ENCODE measurements at regions not wholly inside any gene's neighbourhood (a gene's known extent, or its start where the extent isn't known, plus 50 kb on each side); places are given as distances from the start of the nearest gene placed in this dataset.
"Not testable (repeated sequence)": the region's sequence is repeated elsewhere in the genome, so short reads cannot be mapped to it uniquely, and the experiment has no call there.

GRCh38 chr5:75869891-75870290 lies 152.7 kb upstream of the POC5 start:
- CTCF ChIA-PET, result no interaction called here
- intact Hi-C loops (cut with micrococcal nuclease), result no loop called here
- Mint-ChIP-seq H3K4me1 (no peaks in the 10 kb centered on the region), H3K4me3 (no peak overlapping the region), H3K27me3 (peaks cover under 1 to 44% (median 37%) of the 10 kb centered on the region in 5 donors), H3K9me3 (peaks cover 0 to 8% (median 1%) of the 10 kb centered on the region in 11 donors), H3K36me3 (no peaks in the 10 kb centered on the region), H3K27ac (no peak overlapping the region)
- no peaks in the 10 kb centered on the region for H3K9me3 ChIP-seq (ENCODE audit: control insufficient read depth in 2 of 3, low read length in 3 of 3)
- no peak overlapping the region for H3K27ac ChIP-seq (ENCODE audit: low read depth, low read length)
- ATAC-seq, result no peak
- POLR2A ChIA-PET, result no interaction called here
- no peak overlapping the region for H3K4me3 ChIP-seq (ENCODE audit: low read length)
- no peaks in the 10 kb centered on the region for H3K27me3 ChIP-seq (ENCODE audit: control insufficient read depth in 2 of 2, insufficient read depth in 2 of 2, low read length in 2 of 2)
- H3K4me1 ChIP-seq (ENCODE audit: control insufficient read depth in 2 of 2, insufficient read depth in 2 of 2, low read length in 2 of 2), result no peaks in the 10 kb centered on the region
- no peak for DNase-seq
- H3K36me3 ChIP-seq (ENCODE audit: control insufficient read depth in 2 of 3, insufficient read depth in 3 of 3, low read length in 3 of 3), result no peaks in the 10 kb centered on the region

GRCh38 chr5:75862872-75863271 lies 145.6 kb upstream of the POC5 start:
- H3K27me3 Mint-ChIP-seq, result peaks cover 8 to 46% (median 41%) of the 10 kb centered on the region in 5 donors
- H3K36me3 Mint-ChIP-seq, result no peaks in the 10 kb centered on the region
- H3K4me3 Mint-ChIP-seq, result no peak overlapping the region
- no peaks in the 10 kb centered on the region for H3K4me1 Mint-ChIP-seq
- no peak for ATAC-seq
- no peak for DNase-seq
- Histone ChIP-seq H3K27ac (ENCODE audit: low read depth, low read length) (no peak overlapping the region), H3K4me1 (ENCODE audit: control insufficient read depth in 2 of 2, insufficient read depth in 2 of 2, low read length in 2 of 2) (no peaks in the 10 kb centered on the region), H3K9me3 (ENCODE audit: control insufficient read depth in 2 of 3, low read length in 3 of 3) (no peaks in the 10 kb centered on the region), H3K27me3 (ENCODE audit: control insufficient read depth in 2 of 2, insufficient read depth in 2 of 2, low read length in 2 of 2) (no peaks in the 10 kb centered on the region), H3K4me3 (ENCODE audit: low read length) (no peak overlapping the region), H3K36me3 (ENCODE audit: control insufficient read depth in 2 of 3, insufficient read depth in 3 of 3, low read length in 3 of 3) (no peaks in the 10 kb centered on the region)
- POLR2A ChIA-PET, result no interaction called here
- CTCF ChIA-PET, result no interaction called here
- intact Hi-C loops (cut with micrococcal nuclease), result no loop called here
- H3K27ac Mint-ChIP-seq, result no peak overlapping the region
- H3K9me3 Mint-ChIP-seq, result peaks cover 0 to 7% (median 0%) of the 10 kb centered on the region in 11 donors

GRCh38 chr5:75859621-75860020 lies 142.4 kb upstream of the POC5 start:
- ATAC-seq; H3K9me3 ChIP-seq (ENCODE audit: control insufficient read depth in 2 of 3, low read length in 3 of 3); intact Hi-C loops (cut with micrococcal nuclease); CTCF ChIA-PET; H3K27me3 ChIP-seq (ENCODE audit: control insufficient read depth in 2 of 2, insufficient read depth in 2 of 2, low read length in 2 of 2); H3K36me3 Mint-ChIP-seq; POLR2A ChIA-PET; H3K4me1 Mint-ChIP-seq; H3K4me3 ChIP-seq (ENCODE audit: low read length); H3K36me3 ChIP-seq (ENCODE audit: control insufficient read depth in 2 of 3, insufficient read depth in 3 of 3, low read length in 3 of 3); DNase-seq; H3K4me3 Mint-ChIP-seq; H3K27ac Mint-ChIP-seq; H3K9me3 Mint-ChIP-seq; H3K27ac ChIP-seq (ENCODE audit: low read depth, low read length); H3K4me1 ChIP-seq (ENCODE audit: control insufficient read depth in 2 of 2, insufficient read depth in 2 of 2, low read length in 2 of 2): not testable (repeated sequence)
- peaks cover 12 to 36% (median 25%) of the 10 kb centered on the region in 5 donors for H3K27me3 Mint-ChIP-seq

- Histone ChIP-seq H3K36me3 (ENCODE audit: control insufficient read depth in 2 of 3, insufficient read depth in 3 of 3, low read length in 3 of 3) (no peaks in the 10 kb centered on the region), H3K27me3 (ENCODE audit: control insufficient read depth in 2 of 2, insufficient read depth in 2 of 2, low read length in 2 of 2) (no peaks in the 10 kb centered on the region), H3K9me3 (ENCODE audit: control insufficient read depth in 2 of 3, low read length in 3 of 3) (no peaks in the 10 kb centered on the region), H3K4me3 (ENCODE audit: low read length) (no peak overlapping the region), H3K27ac (ENCODE audit: low read depth, low read length) (no peak overlapping the region), H3K4me1 (ENCODE audit: control insufficient read depth in 2 of 2, insufficient read depth in 2 of 2, low read length in 2 of 2) (no peaks in the 10 kb centered on the region)
- DNase-seq (no peak), ATAC-seq (no peak)
- CTCF ChIA-PET, result no interaction called here
- Mint-ChIP-seq H3K4me3 (no peak overlapping the region), H3K9me3 (peaks cover 0 to 7% (median 0%) of the 10 kb centered on the region in 11 donors), H3K36me3 (no peaks in the 10 kb centered on the region), H3K4me1 (no peaks in the 10 kb centered on the region), H3K27ac (no peak overlapping the region), H3K27me3 (peaks cover 8 to 34% (median 29%) of the 10 kb centered on the region in 5 donors)
- intact Hi-C loops (cut with micrococcal nuclease), result no loop called here
- POLR2A ChIA-PET, result no interaction called here
These were observed 138.8 kb upstream of the POC5 start for GRCh38 chr5:75856056-75856455.

GRCh38 chr5:75848077-75848476 lies 130.8 kb upstream of the POC5 start:
- H3K4me3 Mint-ChIP-seq, result no peak overlapping the region
- H3K36me3 ChIP-seq (ENCODE audit: control insufficient read depth in 2 of 3, insufficient read depth in 3 of 3, low read length in 3 of 3), result no peaks in the 10 kb centered on the region
- peaks cover 9 to 42% (median 33%) of the 10 kb centered on the region in 5 donors for H3K27me3 Mint-ChIP-seq
- DNase-seq, result no peak
- H3K27me3 ChIP-seq (ENCODE audit: control insufficient read depth in 2 of 2, insufficient read depth in 2 of 2, low read length in 2 of 2), result peaks cover 0 to 3% of the 10 kb centered on the region in 2 donors
- no peak overlapping the region for H3K27ac Mint-ChIP-seq
- ChIA-PET POLR2A (interaction anchor here (0.6 kb wide), 1 partner anchor 23 kb away, joined by 8 read pairs; no protein-coding TSS in a partner anchor), CTCF (no interaction called here)
- intact Hi-C loops (cut with micrococcal nuclease), result no loop called here
- ATAC-seq, result no peak
- no peaks in the 10 kb centered on the region for H3K36me3 Mint-ChIP-seq
- no peaks in the 10 kb centered on the region for H3K9me3 ChIP-seq (ENCODE audit: control insufficient read depth in 2 of 3, low read length in 3 of 3)
- no peak overlapping the region for H3K27ac ChIP-seq (ENCODE audit: low read depth, low read length)
- H3K4me3 ChIP-seq (ENCODE audit: low read length), result no peak overlapping the region
- no peaks in the 10 kb centered on the region for H3K9me3 Mint-ChIP-seq
- no peaks in the 10 kb centered on the region for H3K4me1 Mint-ChIP-seq
- H3K4me1 ChIP-seq (ENCODE audit: control insufficient read depth in 2 of 2, insufficient read depth in 2 of 2, low read length in 2 of 2), result no peaks in the 10 kb centered on the region

- H3K27ac Mint-ChIP-seq, result no peak overlapping the region
- no peaks in the 10 kb centered on the region for H3K9me3 ChIP-seq (ENCODE audit: control insufficient read depth in 2 of 3, low read length in 3 of 3)
- H3K27me3 Mint-ChIP-seq, result peaks cover 9 to 42% (median 33%) of the 10 kb centered on the region in 5 donors
- H3K27ac ChIP-seq (ENCODE audit: low read depth, low read length), result no peak overlapping the region
- CTCF ChIA-PET, result no interaction called here
- no peak overlapping the region for H3K4me3 Mint-ChIP-seq
- H3K4me3 ChIP-seq (ENCODE audit: low read length), result no peak overlapping the region
- no peaks in the 10 kb centered on the region for H3K36me3 ChIP-seq (ENCODE audit: control insufficient read depth in 2 of 3, insufficient read depth in 3 of 3, low read length in 3 of 3)
- DNase-seq (no peak), ATAC-seq (no peak)
- peaks cover 0 to 3% of the 10 kb centered on the region in 2 donors for H3K27me3 ChIP-seq (ENCODE audit: control insufficient read depth in 2 of 2, insufficient read depth in 2 of 2, low read length in 2 of 2)
- H3K4me1 ChIP-seq (ENCODE audit: control insufficient read depth in 2 of 2, insufficient read depth in 2 of 2, low read length in 2 of 2), result no peaks in the 10 kb centered on the region
- no peaks in the 10 kb centered on the region for H3K4me1 Mint-ChIP-seq
- H3K36me3 Mint-ChIP-seq, result no peaks in the 10 kb centered on the region
- no peaks in the 10 kb centered on the region for H3K9me3 Mint-ChIP-seq
- POLR2A ChIA-PET, result no interaction called here
- intact Hi-C loops (cut with micrococcal nuclease), result no loop called here
These were observed 130.4 kb upstream of the POC5 start for GRCh38 chr5:75847561-75848021.

GRCh38 chr5:75844301-75844700 lies 127.1 kb upstream of the POC5 start:
- no peak for ATAC-seq
- intact Hi-C loops (cut with micrococcal nuclease), result no loop called here

More at GRCh38 chr5:75844301-75844700, 127.1 kb upstream of the POC5 start:
- DNase-seq, result no peak
- peaks cover 0 to 3% of the 10 kb centered on the region in 2 donors for H3K27me3 ChIP-seq (ENCODE audit: control insufficient read depth in 2 of 2, insufficient read depth in 2 of 2, low read length in 2 of 2)
- no peak overlapping the region for H3K4me3 Mint-ChIP-seq
- no peaks in the 10 kb centered on the region for H3K9me3 ChIP-seq (ENCODE audit: control insufficient read depth in 2 of 3, low read length in 3 of 3)
- H3K9me3 Mint-ChIP-seq, result peaks cover 0 to 12% (median 3%) of the 10 kb centered on the region in 11 donors
- H3K27ac Mint-ChIP-seq, result no peak overlapping the region
- no peaks in the 10 kb centered on the region for H3K4me1 Mint-ChIP-seq
- no peaks in the 10 kb centered on the region for H3K4me1 ChIP-seq (ENCODE audit: control insufficient read depth in 2 of 2, insufficient read depth in 2 of 2, low read length in 2 of 2)
- peaks cover 0 to 3% (median 0%) of the 10 kb centered on the region in 5 donors for H3K36me3 Mint-ChIP-seq
- no peaks in the 10 kb centered on the region for H3K36me3 ChIP-seq (ENCODE audit: control insufficient read depth in 2 of 3, insufficient read depth in 3 of 3, low read length in 3 of 3)
- POLR2A ChIA-PET, result no interaction called here
- peaks cover 9 to 40% (median 30%) of the 10 kb centered on the region in 5 donors for H3K27me3 Mint-ChIP-seq
- CTCF ChIA-PET, result no interaction called here
- no peak overlapping the region for H3K4me3 ChIP-seq (ENCODE audit: low read length)
- H3K27ac ChIP-seq (ENCODE audit: low read depth, low read length), result no peak overlapping the region

All from naive thymus-derived CD4-positive, alpha-beta T cell (primary cell).